OCI-LY3 (cell line): ENCODE measurements at regions not wholly inside any gene's neighbourhood (a gene's known extent, or its start where the extent isn't known, plus 50 kb on each side); places are given as distances from the start of the nearest gene placed in this dataset.

Experiments used
- EZH2phosphoT487 ChIP-seq: fragments of 200-600 bp; shearing (Covaris generic); IDR thresholded peaks from 2 replicates; pipeline ENCODE4 v1.6.1; 2018; ENCODE audit warnings: antibody characterized with exemption, mixed run types, low read depth
- TF ChIP-seq, protein P1 (sequence below): fragments of 200-600, 300-600 bp; sonication (generic); IDR thresholded peaks from 2 replicates; pipeline ENCODE4 v1.5.1; 2014; ENCODE audit warnings: antibody characterized with exemption, low read length, low read depth

DNA sequence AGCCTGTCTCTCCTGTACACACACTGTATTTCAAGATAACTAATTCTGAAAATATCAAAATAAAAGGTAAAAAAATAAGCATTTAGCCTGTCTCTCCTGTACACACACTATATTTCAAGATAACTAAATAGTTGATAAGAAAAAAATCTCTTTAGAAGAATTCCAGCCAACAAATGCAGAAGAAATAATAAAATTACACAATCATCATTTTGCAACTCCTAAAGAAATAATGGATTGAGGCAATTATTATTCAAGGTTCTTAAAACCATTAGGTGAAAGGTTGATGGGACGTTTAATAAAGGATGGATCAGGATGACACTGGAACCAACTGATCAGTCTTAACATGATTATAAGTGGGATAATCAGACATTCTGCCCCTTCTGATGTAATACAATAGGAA, 148.0 kb upstream of the FN1 start:
- TF ChIP-seq, protein P1, sequence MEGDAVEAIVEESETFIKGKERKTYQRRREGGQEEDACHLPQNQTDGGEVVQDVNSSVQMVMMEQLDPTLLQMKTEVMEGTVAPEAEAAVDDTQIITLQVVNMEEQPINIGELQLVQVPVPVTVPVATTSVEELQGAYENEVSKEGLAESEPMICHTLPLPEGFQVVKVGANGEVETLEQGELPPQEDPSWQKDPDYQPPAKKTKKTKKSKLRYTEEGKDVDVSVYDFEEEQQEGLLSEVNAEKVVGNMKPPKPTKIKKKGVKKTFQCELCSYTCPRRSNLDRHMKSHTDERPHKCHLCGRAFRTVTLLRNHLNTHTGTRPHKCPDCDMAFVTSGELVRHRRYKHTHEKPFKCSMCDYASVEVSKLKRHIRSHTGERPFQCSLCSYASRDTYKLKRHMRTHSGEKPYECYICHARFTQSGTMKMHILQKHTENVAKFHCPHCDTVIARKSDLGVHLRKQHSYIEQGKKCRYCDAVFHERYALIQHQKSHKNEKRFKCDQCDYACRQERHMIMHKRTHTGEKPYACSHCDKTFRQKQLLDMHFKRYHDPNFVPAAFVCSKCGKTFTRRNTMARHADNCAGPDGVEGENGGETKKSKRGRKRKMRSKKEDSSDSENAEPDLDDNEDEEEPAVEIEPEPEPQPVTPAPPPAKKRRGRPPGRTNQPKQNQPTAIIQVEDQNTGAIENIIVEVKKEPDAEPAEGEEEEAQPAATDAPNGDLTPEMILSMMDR = no peak
- no peak for TF ChIP-seq EZH2phosphoT487
